Stomach (tissue), 8 donors: ENCODE measurements at regions not wholly inside any gene's neighbourhood (a gene's known extent, or its start where the extent isn't known, plus 50 kb on each side); places are given as distances from the start of the nearest gene placed in this dataset.

Experiments
- DNase-seq, 2 donors: peaks; one replicate each; pipeline versions ENCODE4 v3.0.0 to v3.0.0-alpha.2; 2013 to 2019
- H3K27ac ChIP-seq, 5 donors: fragments of 200-600 bp in 4 of 5; sonication (generic) in 4 of 5; one replicate each; pipeline ENCODE4 v1.5.1; 2013 to 2019; ENCODE audit warnings: mild to moderate bottlenecking in 1 of 5, moderate library complexity in 1 of 5
- H3K27me3 ChIP-seq, 3 donors: fragments of 200-600 bp; sonication (generic); one replicate each; pipeline ENCODE4 v1.5.1; 2017 to 2019; ENCODE audit warnings: mixed run types in 1 of 3
- H3K36me3 ChIP-seq, 4 donors: fragments of 200-600 bp; sonication (generic); 1 replicate in 3 of 4; 2 replicates in 1 of 4; pipeline ENCODE4 v1.5.1; 2016 to 2019
- H3K4me1 ChIP-seq, 4 donors: fragments of 200-600 bp; sonication (generic); one replicate each; pipeline ENCODE4 v1.5.1; 2016 to 2019
- H3K4me3 ChIP-seq, 4 donors: fragments of 200-600 bp; sonication (generic) in 3 of 4; one replicate each; pipeline ENCODE4 v1.5.1; 2016 to 2019; ENCODE audit warnings: mild to moderate bottlenecking in 1 of 4
- H3K9me3 ChIP-seq, 4 donors: fragments of 200-600 bp; sonication (generic); one replicate each; pipeline ENCODE4 v1.5.1; 2016 to 2019
- CTCF ChIP-seq, 7 experiments: fragments of 450-650 bp in 4 of 7; fragments of 200-600 bp in 3 of 7; sonication (generic) in 3 of 7; IDR thresholded peaks; one replicate each; pipeline ENCODE4 v1.5.1; 2016 to 2019; ENCODE audit warnings: antibody characterized with exemption in 7 of 7, control low read depth in 2 of 7, mild to moderate bottlenecking in 1 of 7
- EP300 ChIP-seq: sonication (generic); formaldehyde crosslinking; IDR thresholded peaks from one replicate; pipeline ENCODE4 v1.6.1; 2017; ENCODE audit warnings: antibody characterized with exemption
- POLR2A ChIP-seq, 4 donors: fragments of 450-650 bp; IDR thresholded peaks; one replicate each; pipeline ENCODE4 v1.6.1; 2016; ENCODE audit warnings: antibody characterized with exemption in 4 of 4, control low read depth in 2 of 4, mild to moderate bottlenecking in 1 of 4, moderate library complexity in 1 of 4
- POLR2AphosphoS5 ChIP-seq, 3 donors: sonication (generic); formaldehyde crosslinking; IDR thresholded peaks; one replicate each; pipeline ENCODE4 v1.6.1; 2016; ENCODE audit warnings: antibody characterized with exemption in 3 of 3
- WGBS, 5 donors: extraction: QIAGEN DNeasy Blood & Tissue Kit in 3 of 5; methylation state at CpG; one replicate each; pipeline versions ENCODE4 v1.1.5 to v1.1.7; 2013 to 2018; 5-methylcytosine and 5-hydroxymethylcytosine counted together
- intact Hi-C: fragments of 100-400 bp; cut with DNase I; formaldehyde crosslinking; loops from one replicate; pipeline ENCODE4 v1.15.1; 2023; ENCODE audit warnings: low total_unique reads
- donor health status: healthy with polysubstance abuse.
- donor health status: Bipolar disorder and iron deficiency.
- donor health status: healthy.

- intact Hi-C loops = no loop called here
- no peaks in the 10 kb centered on the region for H3K9me3 ChIP-seq
- TF ChIP-seq EP300 = no peak
- TF ChIP-seq POLR2A (IDR thresholded peaks at IDR 0.05) = no peak
- no peak for TF ChIP-seq CTCF (IDR thresholded peaks at IDR 0.05)
- TF ChIP-seq POLR2AphosphoS5 (IDR thresholded peaks at IDR 0.05) = no peak
- no peak overlapping the region for H3K4me3 ChIP-seq
- no peak for DNase-seq
- H3K27ac ChIP-seq = no peak overlapping the region
- no peaks in the 10 kb centered on the region for H3K36me3 ChIP-seq
- H3K27me3 ChIP-seq = peaks cover 0 to 3% (median 0%) of the 10 kb centered on the region in 3 donors
- no peaks in the 10 kb centered on the region for H3K4me1 ChIP-seq
- WGBS, 5 donors = 32 to 44% (median 35%) methylated on average over 2 of the region's 2 CpGs
Measured at GRCh38 chr14:98543074-98543473, 728.9 kb downstream of the BCL11B start.

GRCh38 chr14:98544174-98544573 lies 727.8 kb downstream of the BCL11B start:
- Histone ChIP-seq H3K27me3 (peaks cover 0 to 3% (median 0%) of the 10 kb centered on the region in 3 donors), H3K4me3 (no peak overlapping the region), H3K4me1 (no peaks in the 10 kb centered on the region), H3K9me3 (no peaks in the 10 kb centered on the region), H3K36me3 (no peaks in the 10 kb centered on the region), H3K27ac (no peak overlapping the region)
- DNase-seq = no peak
- intact Hi-C loops = no loop called here
- 39 to 58% (median 46%) methylated on average over 4 of the region's 4 CpGs for WGBS, 5 donors
- no peak for TF ChIP-seq POLR2AphosphoS5 (IDR thresholded peaks at IDR 0.05)
- TF ChIP-seq CTCF (IDR thresholded peaks at IDR 0.05) = no peak
- TF ChIP-seq POLR2A (IDR thresholded peaks at IDR 0.05) = no peak
- no peak for TF ChIP-seq EP300

GRCh38 chr14:98545181-98545580 lies 726.8 kb downstream of the BCL11B start:
- TF ChIP-seq EP300 = no peak
- no peak for TF ChIP-seq CTCF (IDR thresholded peaks at IDR 0.05)
- no peak for TF ChIP-seq POLR2A (IDR thresholded peaks at IDR 0.05)
- TF ChIP-seq POLR2AphosphoS5 (IDR thresholded peaks at IDR 0.05) = no peak

GRCh38 chr14:98548071-98548686 lies 723.8 kb downstream of the BCL11B start:
- Histone ChIP-seq H3K36me3 (no peaks in the 10 kb centered on the region), H3K27ac (no peak overlapping the region), H3K27me3 (peaks cover 0 to 3% (median 0%) of the 10 kb centered on the region in 3 donors), H3K9me3 (no peaks in the 10 kb centered on the region), H3K4me3 (no peak overlapping the region), H3K4me1 (no peaks in the 10 kb centered on the region)
- intact Hi-C loops = no loop called here
- TF ChIP-seq CTCF (IDR thresholded peaks at IDR 0.05) = no peak
- no peak for TF ChIP-seq EP300
- 46 to 63% (median 61%) methylated on average over 6 of the region's 6 CpGs for WGBS, 5 donors
- DNase-seq = no peak

More at GRCh38 chr14:98545181-98545580, 726.8 kb downstream of the BCL11B start:
- H3K9me3 ChIP-seq = no peaks in the 10 kb centered on the region
- no peak overlapping the region for H3K27ac ChIP-seq
- H3K4me1 ChIP-seq = no peaks in the 10 kb centered on the region
- DNase-seq = no peak
- no peaks in the 10 kb centered on the region for H3K36me3 ChIP-seq
- H3K27me3 ChIP-seq = peaks cover 0 to 3% (median 0%) of the 10 kb centered on the region in 3 donors
- intact Hi-C loops = no loop called here
- H3K4me3 ChIP-seq = no peak overlapping the region
